Breast epithelium (tissue), 3 donors: ENCODE measurements at regions not wholly inside any gene's neighbourhood (a gene's known extent, or its start where the extent isn't known, plus 50 kb on each side); places are given as distances from the start of the nearest gene placed in this dataset.

Experiments used
- CTCF ChIP-seq, 3 donors: fragments of 450-650 bp; IDR thresholded peaks; one replicate each; pipeline ENCODE4 v1.5.1; 2016 to 2017; ENCODE audit warnings: antibody characterized with exemption in 3 of 3, mild to moderate bottlenecking in 3 of 3, moderate library complexity in 3 of 3
- POLR2A ChIP-seq: fragments of 450-650 bp; IDR thresholded peaks from one replicate; pipeline ENCODE4 v1.6.1; 2016; ENCODE audit warnings: antibody characterized with exemption, mild to moderate bottlenecking, moderate library complexity
- POLR2AphosphoS5 ChIP-seq, 3 donors: sonication (generic); formaldehyde crosslinking; IDR thresholded peaks; one replicate each; pipeline ENCODE4 v1.6.1; 2017; ENCODE audit warnings: antibody characterized with exemption in 3 of 3

- TF ChIP-seq CTCF (IDR thresholded peaks at IDR 0.05) (no peak), POLR2AphosphoS5 (IDR thresholded peaks at IDR 0.05) (no peak), POLR2A (no peak)
Measured at GRCh38 chr14:53237488-53237887, 84.4 kb upstream of the DDHD1 start.
